Neural cell (in vitro differentiated cells): ENCODE measurements at regions not wholly inside any gene's neighbourhood (a gene's known extent, or its start where the extent isn't known, plus 50 kb on each side); places are given as distances from the start of the nearest gene placed in this dataset.

ENCODE experiments used
- H2AFZ ChIP-seq: fragments of 200-600, 300-800 bp; sonication (generic), shearing (Covaris generic); 2 replicates; pipeline ENCODE4 v1.6.0; 2014; ENCODE audit warnings: low read depth, mild to moderate bottlenecking, antibody characterized with exemption, low read length, moderate library complexity
- H3F3A ChIP-seq: fragments of 200-600 bp; shearing (Covaris generic); 2 replicates; pipeline ENCODE4 v1.6.1; 2016; ENCODE audit warnings: mild to moderate bottlenecking, moderate library complexity, mixed read lengths, antibody characterized with exemption, low read length; ENCODE audit not compliant: insufficient read depth, poor library complexity, severe bottlenecking
- H3K27ac ChIP-seq: fragments of 200-600, 300-800 bp; sonication (generic), shearing (Covaris generic); 2 replicates; pipeline ENCODE4 v1.5.1; 2014; ENCODE audit warnings: mild to moderate bottlenecking, low read length, moderate library complexity
- H3K27me3 ChIP-seq: fragments of 300-800, 200-600 bp; sonication (generic), shearing (Covaris generic); 2 replicates; pipeline ENCODE4 v1.6.0; 2014; ENCODE audit warnings: mild to moderate bottlenecking, low read depth, low read length, moderate library complexity; ENCODE audit not compliant: insufficient read depth
- H3K36me3 ChIP-seq: fragments of 300-800, 200-600 bp; sonication (generic), shearing (Covaris generic); 2 replicates; pipeline ENCODE4 v1.5.1; 2014; ENCODE audit warnings: mild to moderate bottlenecking, antibody characterized with exemption, low read length, moderate library complexity; ENCODE audit not compliant: insufficient read depth
- H3K4me2 ChIP-seq: fragments of 300-800, 200-600 bp; sonication (generic), shearing (Covaris generic); 2 replicates; pipeline ENCODE4 v1.6.0; 2014; ENCODE audit warnings: mild to moderate bottlenecking, low read length
- H3K4me3 ChIP-seq: fragments of 300-800, 200-600 bp; sonication (generic), shearing (Covaris generic); 2 replicates; pipeline ENCODE4 v1.5.1; 2014; ENCODE audit warnings: mild to moderate bottlenecking, low read length, moderate library complexity
- H3K79me2 ChIP-seq: fragments of 200-600 bp; shearing (Covaris generic); replicated peaks from 2 replicates; pipeline ENCODE4 v1.6.0; 2014; ENCODE audit warnings: mild to moderate bottlenecking, low read length, moderate library complexity; ENCODE audit not compliant: insufficient read depth
- H3K9ac ChIP-seq: fragments of 300-800, 200-600 bp; sonication (generic), shearing (Covaris generic); 2 replicates; pipeline ENCODE4 v1.6.1; 2016; ENCODE audit warnings: mild to moderate bottlenecking, low read length, mixed read lengths
- H3K9me2 ChIP-seq: fragments of 200-600 bp; shearing (Covaris generic); 2 replicates; pipeline ENCODE4 v1.6.1; 2016; ENCODE audit warnings: mild to moderate bottlenecking, low read length, mixed read lengths; ENCODE audit not compliant: insufficient read depth
- H3K9me3 ChIP-seq: fragments of 200-600, 300-800 bp; sonication (generic), shearing (Covaris generic); 2 replicates; pipeline ENCODE4 v1.6.1; 2016; ENCODE audit warnings: mild to moderate bottlenecking, mixed run types, low read length, moderate library complexity, mixed read lengths
- H4K20me1 ChIP-seq: fragments of 200-600 bp; shearing (Covaris generic); 2 replicates; pipeline ENCODE4 v1.6.1; 2016; ENCODE audit warnings: mild to moderate bottlenecking, mixed run types; ENCODE audit not compliant: insufficient read depth
- EP300 ChIP-seq: fragments of 450-650 bp; conservative IDR thresholded peaks from 2 replicates; pipeline ENCODE4 v1.6.1; 2014; ENCODE audit warnings: antibody characterized with exemption, mild to moderate bottlenecking, moderate library complexity; ENCODE audit not compliant: poor library complexity, severe bottlenecking
- EZH2 ChIP-seq: fragments of 200-600, 300-800 bp; shearing (Covaris generic), sonication (generic); IDR thresholded peaks from 2 replicates; pipeline ENCODE4 v1.6.1; 2014; ENCODE audit warnings: antibody characterized with exemption, low read length, borderline replicate concordance, mild to moderate bottlenecking; ENCODE audit not compliant: insufficient read depth, poor library complexity, severe bottlenecking
- MXI1 ChIP-seq: fragments of 450-650 bp; conservative IDR thresholded peaks from 2 replicates; pipeline ENCODE4 v1.6.1; 2014; ENCODE audit warnings: antibody characterized with exemption, mild to moderate bottlenecking; ENCODE audit not compliant: poor library complexity, severe bottlenecking
- POLR2AphosphoS5 ChIP-seq: IDR thresholded peaks from 2 replicates; pipeline ENCODE4 v1.6.1; 2012
- RAD21 ChIP-seq: fragments of 450-650 bp; conservative IDR thresholded peaks from 2 replicates; pipeline ENCODE4 v1.6.1; 2014; ENCODE audit warnings: antibody characterized with exemption, mild to moderate bottlenecking, moderate library complexity
- SMC3 ChIP-seq: fragments of 450-650 bp; conservative IDR thresholded peaks from 2 replicates; pipeline ENCODE4 v1.6.1; 2014; ENCODE audit warnings: antibody characterized with exemption, mild to moderate bottlenecking, moderate library complexity; ENCODE audit not compliant: poor library complexity
- TAF1 ChIP-seq: IDR thresholded peaks from 2 replicates; pipeline ENCODE4 v1.6.1; 2012; ENCODE audit warnings: low read depth
- TF ChIP-seq, protein P1 (sequence below): fragments of 450-650 bp; IDR thresholded peaks from 2 replicates; pipeline ENCODE4 v1.5.1; 2014; ENCODE audit warnings: antibody characterized with exemption, mild to moderate bottlenecking, moderate library complexity; ENCODE audit not compliant: poor library complexity, severe bottlenecking
- TF ChIP-seq, protein P2 (sequence below): IDR thresholded peaks from 2 replicates; pipeline ENCODE4 v1.6.1; 2012; ENCODE audit warnings: borderline replicate concordance

DNA sequence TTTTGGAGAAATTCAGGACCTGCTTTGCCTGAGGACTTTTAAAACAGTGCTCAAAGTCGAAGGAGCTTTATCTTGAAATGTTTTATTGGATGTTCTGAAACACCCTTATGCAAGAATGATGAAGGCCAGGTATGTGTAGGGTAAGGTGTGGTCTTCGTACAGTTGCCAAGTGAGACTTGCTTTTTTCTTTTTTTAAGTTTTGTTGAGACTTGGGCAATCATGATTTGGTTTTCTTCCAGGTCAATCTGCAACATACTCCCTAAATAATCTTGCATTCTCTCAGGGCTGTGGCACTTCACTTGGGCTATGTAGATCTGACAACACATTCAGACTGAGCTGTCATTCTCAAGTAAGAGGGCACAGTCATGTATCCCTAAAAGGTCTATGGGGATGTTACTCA, 75.0 kb downstream of the GATA3 start (continued):
- TF ChIP-seq, protein P1, sequence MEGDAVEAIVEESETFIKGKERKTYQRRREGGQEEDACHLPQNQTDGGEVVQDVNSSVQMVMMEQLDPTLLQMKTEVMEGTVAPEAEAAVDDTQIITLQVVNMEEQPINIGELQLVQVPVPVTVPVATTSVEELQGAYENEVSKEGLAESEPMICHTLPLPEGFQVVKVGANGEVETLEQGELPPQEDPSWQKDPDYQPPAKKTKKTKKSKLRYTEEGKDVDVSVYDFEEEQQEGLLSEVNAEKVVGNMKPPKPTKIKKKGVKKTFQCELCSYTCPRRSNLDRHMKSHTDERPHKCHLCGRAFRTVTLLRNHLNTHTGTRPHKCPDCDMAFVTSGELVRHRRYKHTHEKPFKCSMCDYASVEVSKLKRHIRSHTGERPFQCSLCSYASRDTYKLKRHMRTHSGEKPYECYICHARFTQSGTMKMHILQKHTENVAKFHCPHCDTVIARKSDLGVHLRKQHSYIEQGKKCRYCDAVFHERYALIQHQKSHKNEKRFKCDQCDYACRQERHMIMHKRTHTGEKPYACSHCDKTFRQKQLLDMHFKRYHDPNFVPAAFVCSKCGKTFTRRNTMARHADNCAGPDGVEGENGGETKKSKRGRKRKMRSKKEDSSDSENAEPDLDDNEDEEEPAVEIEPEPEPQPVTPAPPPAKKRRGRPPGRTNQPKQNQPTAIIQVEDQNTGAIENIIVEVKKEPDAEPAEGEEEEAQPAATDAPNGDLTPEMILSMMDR = no peak
- TF ChIP-seq EZH2 = no peak

GRCh38 chr10:8130973-8131911, 76.8 kb downstream of the GATA3 start:
- H3K9me2 ChIP-seq = no peaks in the 10 kb centered on the region
- no peak overlapping the region for H3K9ac ChIP-seq
- H3K4me3 ChIP-seq = no peak overlapping the region
- TF ChIP-seq SMC3 (no peak), TAF1 (no peak), EZH2 (no peak), RAD21 (no peak)
- TF ChIP-seq, protein P1 = no peak
- no peaks in the 10 kb centered on the region for H4K20me1 ChIP-seq
- no peaks in the 10 kb centered on the region for H3K9me3 ChIP-seq
- H3K27me3 ChIP-seq = no peaks in the 10 kb centered on the region
- no peak overlapping the region for H3K27ac ChIP-seq
- no peak overlapping the region for H3K4me2 ChIP-seq
- H3F3A ChIP-seq = no peaks in the 10 kb centered on the region
- no peak overlapping the region for H2AFZ ChIP-seq
- H3K36me3 ChIP-seq = no peaks in the 10 kb centered on the region
- H3K79me2 ChIP-seq = no peaks in the 10 kb centered on the region

GRCh38 chr10:8133146-8133545, 78.7 kb downstream of the GATA3 start:
- H3F3A ChIP-seq = no peaks in the 10 kb centered on the region

More at GRCh38 chr10:8133146-8133545, 78.7 kb downstream of the GATA3 start:
- Histone ChIP-seq H3K9ac (no peak overlapping the region), H3K9me2 (no peaks in the 10 kb centered on the region), H3K27me3 (no peaks in the 10 kb centered on the region), H3K27ac (no peak overlapping the region), H3K4me3 (no peak overlapping the region), H2AFZ (no peak overlapping the region), H4K20me1 (no peaks in the 10 kb centered on the region), H3K79me2 (no peaks in the 10 kb centered on the region), H3K36me3 (no peaks in the 10 kb centered on the region), H3K9me3 (no peaks in the 10 kb centered on the region), H3K4me2 (no peak overlapping the region)
- no peak for TF ChIP-seq TAF1
- TF ChIP-seq, protein P2, sequence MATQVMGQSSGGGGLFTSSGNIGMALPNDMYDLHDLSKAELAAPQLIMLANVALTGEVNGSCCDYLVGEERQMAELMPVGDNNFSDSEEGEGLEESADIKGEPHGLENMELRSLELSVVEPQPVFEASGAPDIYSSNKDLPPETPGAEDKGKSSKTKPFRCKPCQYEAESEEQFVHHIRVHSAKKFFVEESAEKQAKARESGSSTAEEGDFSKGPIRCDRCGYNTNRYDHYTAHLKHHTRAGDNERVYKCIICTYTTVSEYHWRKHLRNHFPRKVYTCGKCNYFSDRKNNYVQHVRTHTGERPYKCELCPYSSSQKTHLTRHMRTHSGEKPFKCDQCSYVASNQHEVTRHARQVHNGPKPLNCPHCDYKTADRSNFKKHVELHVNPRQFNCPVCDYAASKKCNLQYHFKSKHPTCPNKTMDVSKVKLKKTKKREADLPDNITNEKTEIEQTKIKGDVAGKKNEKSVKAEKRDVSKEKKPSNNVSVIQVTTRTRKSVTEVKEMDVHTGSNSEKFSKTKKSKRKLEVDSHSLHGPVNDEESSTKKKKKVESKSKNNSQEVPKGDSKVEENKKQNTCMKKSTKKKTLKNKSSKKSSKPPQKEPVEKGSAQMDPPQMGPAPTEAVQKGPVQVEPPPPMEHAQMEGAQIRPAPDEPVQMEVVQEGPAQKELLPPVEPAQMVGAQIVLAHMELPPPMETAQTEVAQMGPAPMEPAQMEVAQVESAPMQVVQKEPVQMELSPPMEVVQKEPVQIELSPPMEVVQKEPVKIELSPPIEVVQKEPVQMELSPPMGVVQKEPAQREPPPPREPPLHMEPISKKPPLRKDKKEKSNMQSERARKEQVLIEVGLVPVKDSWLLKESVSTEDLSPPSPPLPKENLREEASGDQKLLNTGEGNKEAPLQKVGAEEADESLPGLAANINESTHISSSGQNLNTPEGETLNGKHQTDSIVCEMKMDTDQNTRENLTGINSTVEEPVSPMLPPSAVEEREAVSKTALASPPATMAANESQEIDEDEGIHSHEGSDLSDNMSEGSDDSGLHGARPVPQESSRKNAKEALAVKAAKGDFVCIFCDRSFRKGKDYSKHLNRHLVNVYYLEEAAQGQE = no peak
- TF ChIP-seq MXI1 = no peak
- TF ChIP-seq EZH2 = no peak
- TF ChIP-seq, protein P1 = no peak
- no peak for TF ChIP-seq RAD21
- TF ChIP-seq POLR2AphosphoS5 = no peak
- TF ChIP-seq SMC3 = no peak
- no peak for TF ChIP-seq EP300
